ENCODE measurements at regions not wholly inside any gene's neighbourhood (a gene's known extent, or its start where the extent isn't known, plus 50 kb on each side); places are given as distances from the start of the nearest gene placed in this dataset.

GRCh38 chr1:77632216-77632615 is 50.2 kb downstream of the ZZZ3 start:
- H3K27ac ChIP-seq, result no peak overlapping the region
- WGBS, 2 donors, result 71 to 72% methylated on average over 3 of the region's 3 CpGs
- no peak for DNase-seq
- H3K9me3 ChIP-seq, result no peaks in the 10 kb centered on the region
- H3K27me3 ChIP-seq, result no peaks in the 10 kb centered on the region
- H3K36me3 ChIP-seq, result peaks cover 4 to 87% (median 5%) of the 10 kb centered on the region in 3 donors
- no peaks in the 10 kb centered on the region for H3K4me1 ChIP-seq
- intact Hi-C loops (cut with DNase I), result no loop called here
- TF ChIP-seq, protein P1, sequence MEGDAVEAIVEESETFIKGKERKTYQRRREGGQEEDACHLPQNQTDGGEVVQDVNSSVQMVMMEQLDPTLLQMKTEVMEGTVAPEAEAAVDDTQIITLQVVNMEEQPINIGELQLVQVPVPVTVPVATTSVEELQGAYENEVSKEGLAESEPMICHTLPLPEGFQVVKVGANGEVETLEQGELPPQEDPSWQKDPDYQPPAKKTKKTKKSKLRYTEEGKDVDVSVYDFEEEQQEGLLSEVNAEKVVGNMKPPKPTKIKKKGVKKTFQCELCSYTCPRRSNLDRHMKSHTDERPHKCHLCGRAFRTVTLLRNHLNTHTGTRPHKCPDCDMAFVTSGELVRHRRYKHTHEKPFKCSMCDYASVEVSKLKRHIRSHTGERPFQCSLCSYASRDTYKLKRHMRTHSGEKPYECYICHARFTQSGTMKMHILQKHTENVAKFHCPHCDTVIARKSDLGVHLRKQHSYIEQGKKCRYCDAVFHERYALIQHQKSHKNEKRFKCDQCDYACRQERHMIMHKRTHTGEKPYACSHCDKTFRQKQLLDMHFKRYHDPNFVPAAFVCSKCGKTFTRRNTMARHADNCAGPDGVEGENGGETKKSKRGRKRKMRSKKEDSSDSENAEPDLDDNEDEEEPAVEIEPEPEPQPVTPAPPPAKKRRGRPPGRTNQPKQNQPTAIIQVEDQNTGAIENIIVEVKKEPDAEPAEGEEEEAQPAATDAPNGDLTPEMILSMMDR (IDR thresholded peaks at IDR 0.05), result no peak
- no peak for TF ChIP-seq POLR2A (IDR thresholded peaks at IDR 0.05)
- H3K4me3 ChIP-seq, result no peak overlapping the region

DNA sequence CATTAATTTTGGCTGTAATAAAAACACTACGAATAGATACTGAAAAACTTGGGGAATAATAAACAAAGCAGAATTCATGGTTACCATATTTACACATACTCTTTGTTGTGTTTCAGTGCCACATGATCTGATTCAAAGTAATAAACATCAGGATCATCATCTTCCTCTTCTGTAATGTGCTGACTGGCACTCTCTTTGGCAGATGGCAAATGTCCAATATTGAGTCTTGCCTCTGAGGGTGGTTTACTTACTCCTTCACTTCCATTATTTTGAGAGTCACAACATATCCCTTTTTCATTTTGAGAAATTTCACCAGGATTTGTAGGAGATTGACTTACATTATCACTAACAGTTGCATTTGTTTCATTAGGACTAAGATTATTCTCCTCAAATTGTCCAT is 50.7 kb downstream of the ZZZ3 start:
- no peaks in the 10 kb centered on the region for H3K9me3 ChIP-seq
- no peaks in the 10 kb centered on the region for H3K4me1 ChIP-seq
- peaks cover 4 to 84% (median 5%) of the 10 kb centered on the region in 3 donors for H3K36me3 ChIP-seq
- no peak overlapping the region for H3K27ac ChIP-seq
- 74 to 80% methylated on average over 1 of the region's 1 CpG for WGBS, 2 donors
- no peak for DNase-seq
- no peaks in the 10 kb centered on the region for H3K27me3 ChIP-seq
- TF ChIP-seq, protein P1 (IDR thresholded peaks at IDR 0.05), result no peak
- TF ChIP-seq POLR2A (IDR thresholded peaks at IDR 0.05), result no peak
- intact Hi-C loops (cut with DNase I), result no loop called here
- no peak overlapping the region for H3K4me3 ChIP-seq

- H3K4me1 ChIP-seq, result no peaks in the 10 kb centered on the region
- no peaks in the 10 kb centered on the region for H3K27me3 ChIP-seq
- TF ChIP-seq, protein P1 (IDR thresholded peaks at IDR 0.05), result no peak
- no peak for TF ChIP-seq POLR2A (IDR thresholded peaks at IDR 0.05)
- no peaks in the 10 kb centered on the region for H3K9me3 ChIP-seq
- no peak overlapping the region for H3K4me3 ChIP-seq
- intact Hi-C loops (cut with DNase I), result no loop called here
- peaks cover 4 to 83% (median 5%) of the 10 kb centered on the region in 3 donors for H3K36me3 ChIP-seq
- 94 to 97% methylated on average over 1 of the region's 1 CpG for WGBS, 2 donors
- no peak for DNase-seq
- no peak overlapping the region for H3K27ac ChIP-seq
Observed at GRCh38 chr1:77631302-77631701, 51.2 kb downstream of the ZZZ3 start.

GRCh38 chr1:77627978-77628570 is 54.4 kb downstream of the ZZZ3 start:
- Histone ChIP-seq H3K4me3 (no peak overlapping the region), H3K4me1 (no peaks in the 10 kb centered on the region), H3K9me3 (no peaks in the 10 kb centered on the region), H3K27ac (no peak overlapping the region), H3K27me3 (no peaks in the 10 kb centered on the region), H3K36me3 (peaks cover 4 to 72% (median 10%) of the 10 kb centered on the region in 3 donors)
- no peak for TF ChIP-seq POLR2A (IDR thresholded peaks at IDR 0.05)
- intact Hi-C loops (cut with DNase I), result no loop called here
- DNase-seq, result no peak
- WGBS, 2 donors, result 94% methylated on average over 4 of the region's 4 CpGs

DNA sequence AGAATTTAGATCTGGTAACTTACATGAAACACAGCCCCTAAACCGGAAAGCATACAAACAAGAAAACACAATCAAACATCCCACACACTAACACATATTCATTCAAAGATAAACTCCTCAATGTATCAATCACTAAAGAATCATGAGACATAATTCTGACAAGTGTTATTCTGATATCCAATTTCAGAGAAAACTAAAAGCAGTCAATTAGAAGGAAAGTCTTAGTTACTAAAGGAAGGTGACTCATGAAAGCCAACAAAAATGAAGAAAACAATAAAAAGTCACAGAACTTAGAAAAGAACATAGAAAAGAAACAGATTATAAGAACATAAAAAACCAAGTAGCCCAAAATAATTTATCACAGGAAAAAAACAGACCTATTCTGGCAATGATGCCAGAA is 57.2 kb downstream of the ZZZ3 start:
- TF ChIP-seq, protein P1 (IDR thresholded peaks at IDR 0.05), result no peak
- no peak for TF ChIP-seq POLR2A (IDR thresholded peaks at IDR 0.05)
- 95 to 100% methylated on average over 1 of the region's 1 CpG for WGBS, 2 donors
- no peak for DNase-seq
- Histone ChIP-seq H3K27ac (no peak overlapping the region), H3K27me3 (no peaks in the 10 kb centered on the region), H3K36me3 (peaks cover 0 to 56% (median 6%) of the 10 kb centered on the region in 3 donors), H3K9me3 (no peaks in the 10 kb centered on the region), H3K4me1 (no peaks in the 10 kb centered on the region), H3K4me3 (no peak overlapping the region)
- intact Hi-C loops (cut with DNase I), result no loop called here

GRCh38 chr1:77624102-77624501 is 58.4 kb downstream of the ZZZ3 start:
- H3K4me3 ChIP-seq, result no peak overlapping the region
- intact Hi-C loops (cut with DNase I), result no loop called here
- H3K36me3 ChIP-seq, result peaks cover 0 to 45% (median 6%) of the 10 kb centered on the region in 3 donors
- no peak overlapping the region for H3K27ac ChIP-seq
- H3K9me3 ChIP-seq, result no peaks in the 10 kb centered on the region
- H3K4me1 ChIP-seq, result no peaks in the 10 kb centered on the region
- no peaks in the 10 kb centered on the region for H3K27me3 ChIP-seq
- no peak for TF ChIP-seq POLR2A (IDR thresholded peaks at IDR 0.05)
- TF ChIP-seq, protein P1 (IDR thresholded peaks at IDR 0.05), result no peak
- no peak for DNase-seq

All from esophagus squamous epithelium (tissue), 5 donors.